NCI-H446 treated with DMSO at 0.1 percent for 48 hours (cell line): ENCODE measurements at regions not wholly inside any gene's neighbourhood (a gene's known extent, or its start where the extent isn't known, plus 50 kb on each side); places are given as distances from the start of the nearest gene placed in this dataset.
"Not testable (repeated sequence)": the region's sequence is repeated elsewhere in the genome, so short reads cannot be mapped to it uniquely, and the experiment has no call there.

Experiments
- DNase-seq: peaks from one replicate; lab custom pipeline; 2025; lab: John Stamatoyannopoulos, UW

- DNase-seq, result no peak
Measured at GRCh38 chr1:208347191-208347590, 103.0 kb upstream of the PLXNA2 start.

- DNase-seq, result no peak
Measured at GRCh38 chr1:208349694-208350330, 105.6 kb upstream of the PLXNA2 start.

GRCh38 chr1:208350815-208351214 is 106.6 kb upstream of the PLXNA2 start:
- DNase-seq, result no peak

GRCh38 chr1:208351838-208352237 is 107.7 kb upstream of the PLXNA2 start:
- DNase-seq, result no peak

GRCh38 chr1:208353797-208354196 is 109.6 kb upstream of the PLXNA2 start:
- DNase-seq, result not testable (repeated sequence)

GRCh38 chr1:208357644-208358507 is 113.7 kb upstream of the PLXNA2 start:
- DNase-seq, result no peak

GRCh38 chr1:208358651-208359050 is 114.5 kb upstream of the PLXNA2 start:
- no peak for DNase-seq

- no peak for DNase-seq
Measured at GRCh38 chr1:208362011-208362410, 117.8 kb upstream of the PLXNA2 start.

- DNase-seq, result no peak
Measured at GRCh38 chr1:208366559-208366958, 122.4 kb upstream of the PLXNA2 start.

GRCh38 chr1:208369045-208369444 is 124.9 kb upstream of the PLXNA2 start:
- DNase-seq, result no peak

GRCh38 chr1:208369658-208370057 is 125.5 kb upstream of the PLXNA2 start:
- no peak for DNase-seq

GRCh38 chr1:208374391-208374941 is 130.3 kb upstream of the PLXNA2 start:
- no peak for DNase-seq

GRCh38 chr1:208381481-208381880 is 137.3 kb upstream of the PLXNA2 start:
- DNase-seq, result no peak

GRCh38 chr1:208387908-208388811 is 144.0 kb upstream of the PLXNA2 start:
- no peak for DNase-seq

GRCh38 chr1:208393416-208393815 is 149.2 kb upstream of the PLXNA2 start:
- no peak for DNase-seq

GRCh38 chr1:208393826-208394225 is 149.6 kb upstream of the PLXNA2 start:
- no peak for DNase-seq

- no peak for DNase-seq
Measured at GRCh38 chr1:208397286-208397685, 153.1 kb upstream of the PLXNA2 start.

GRCh38 chr1:208405014-208405413 is 160.8 kb upstream of the PLXNA2 start:
- DNase-seq, result no peak

- DNase-seq, result no peak
Measured at GRCh38 chr1:208409176-208409575, 165.0 kb upstream of the PLXNA2 start.

GRCh38 chr1:208410409-208410808 is 166.2 kb upstream of the PLXNA2 start:
- no peak for DNase-seq

GRCh38 chr1:208413006-208413405 is 168.8 kb upstream of the PLXNA2 start:
- no peak for DNase-seq

GRCh38 chr1:208418667-208419066 is 174.5 kb upstream of the PLXNA2 start:
- no peak for DNase-seq
